H1 (cell line): ENCODE measurements at regions not wholly inside any gene's neighbourhood (a gene's known extent, or its start where the extent isn't known, plus 50 kb on each side); places are given as distances from the start of the nearest gene placed in this dataset.

Experiments
- CTCF ChIA-PET: fragments of 300-600 bp; sonication (Branson Sonifier 250); formaldehyde crosslinking; loops from one replicate; lab custom pipeline; 2021; ENCODE audit not compliant: partially characterized antibody; lab: Charles Lee
- POLR2A ChIA-PET: fragments of 300-600 bp; sonication (Branson Sonifier 250); formaldehyde crosslinking; loops from one replicate; lab custom pipeline; 2021; ENCODE audit warnings: inconsistent platforms; ENCODE audit not compliant: partially characterized antibody; lab: Charles Lee
- DNase-seq, 2 experiments: peaks; one replicate each; pipeline versions ENCODE4 v3.0.0 to v3.0.0-alpha.2; 2010 to 2022; ENCODE audit warnings: low spot score in 2 of 2, low read depth in 1 of 2, mixed read lengths in 1 of 2
- FAIRE-seq: peaks from 2 replicates; lab custom pipeline; 2011; peaks lifted over from hg19 to GRCh38; lab: Jason Lieb, UNC
- H2AFZ ChIP-seq: 2 replicates; pipeline ENCODE4 v1.8.1; 2012; ENCODE audit warnings: low read length, inconsistent platforms
- H2AK5ac ChIP-seq: 2 replicates; pipeline ENCODE4 v1.6.1; 2013; ENCODE audit warnings: low read depth, low read length
- H2BK120ac ChIP-seq: replicated peaks from 2 replicates; pipeline ENCODE3; 2013; ENCODE audit warnings: low read depth, low read length, inconsistent platforms
- H2BK12ac ChIP-seq: 2 replicates; pipeline ENCODE4 v1.6.1; 2013; ENCODE audit warnings: low read depth, low read length
- H2BK15ac ChIP-seq: 2 replicates; pipeline ENCODE4 v1.6.1; 2013; ENCODE audit warnings: low read length
- H2BK20ac ChIP-seq: 2 replicates; pipeline ENCODE4 v1.6.1; 2013; ENCODE audit warnings: low read length
- H2BK5ac ChIP-seq: 2 replicates; pipeline ENCODE4 v1.6.1; 2013; ENCODE audit warnings: low read depth, low read length
- H3K14ac ChIP-seq: 2 replicates; pipeline ENCODE4 v1.6.1; 2013; ENCODE audit warnings: inconsistent platforms; ENCODE audit not compliant: insufficient read length
- H3K18ac ChIP-seq: 2 replicates; pipeline ENCODE4 v1.6.1; 2013; ENCODE audit warnings: low read length; ENCODE audit errors: extremely low read depth
- H3K23ac ChIP-seq: 2 replicates; pipeline ENCODE4 v1.6.1; 2013; ENCODE audit warnings: inconsistent platforms; ENCODE audit not compliant: insufficient read length
- H3K23me2 ChIP-seq: 2 replicates; pipeline ENCODE4 v1.6.1; 2013; ENCODE audit warnings: low read depth, low read length
- H3K27ac ChIP-seq: 2 replicates; pipeline ENCODE4 v1.6.1; 2011; ENCODE audit warnings: low read depth, low read length, inconsistent platforms
- H3K27me3 ChIP-seq, 4 experiments: replicated peaks in 1 of 4; 1 replicate in 1 of 4; 2 replicates in 3 of 4; pipeline versions ENCODE4 v1.6.1 to v1.8.1; 2011 to 2013; ENCODE audit warnings: low read length in 3 of 4, mild to moderate bottlenecking in 3 of 4, inconsistent platforms in 2 of 4, mixed read lengths in 2 of 4, moderate library complexity in 1 of 4; ENCODE audit not compliant: control insufficient read depth in 3 of 4, insufficient read depth in 3 of 4; ENCODE audit errors: extremely low read depth in 1 of 4
- H3K36me3 ChIP-seq, 4 experiments: 2 replicates each; pipeline versions ENCODE4 v1.6.1 to v1.8.1; 2011 to 2013; ENCODE audit warnings: mild to moderate bottlenecking in 4 of 4, low read length in 3 of 4, moderate library complexity in 2 of 4, control low read depth in 1 of 4, inconsistent platforms in 1 of 4; ENCODE audit not compliant: insufficient read depth in 4 of 4, control insufficient read depth in 2 of 4
- H3K4ac ChIP-seq: replicated peaks from 2 replicates; pipeline ENCODE3; 2013; ENCODE audit warnings: low read length, low read depth, mixed read lengths, inconsistent platforms; ENCODE audit not compliant: insufficient read length
- H3K4me1 ChIP-seq, 4 experiments: replicated peaks in 1 of 4; 1 replicate in 1 of 4; 2 replicates in 3 of 4; pipeline versions ENCODE4 v1.6.1 to v1.8.1; 2011 to 2013; ENCODE audit warnings: low read length in 3 of 4, inconsistent platforms in 2 of 4, mixed read lengths in 1 of 4; ENCODE audit not compliant: insufficient read depth in 4 of 4, control insufficient read depth in 3 of 4
- H3K4me2 ChIP-seq, 2 experiments: 2 replicates each; pipeline versions ENCODE4 v1.6.1 to v1.8.1; 2011 to 2013; ENCODE audit warnings: low read depth in 2 of 2, low read length in 2 of 2, control low read depth in 1 of 2, inconsistent platforms in 1 of 2, mild to moderate bottlenecking in 1 of 2; ENCODE audit not compliant: insufficient read depth in 1 of 2
- H3K4me3 ChIP-seq, 4 experiments: fragments of 200-600, 300-600 bp in 1 of 4; sonication (generic), shearing (Covaris generic), sonication (Bioruptor Twin) in 1 of 4; 2 replicates each; pipeline versions ENCODE4 v1.5.1 to v1.8.1; 2011 to 2016; ENCODE audit warnings: low read length in 4 of 4, low read depth in 3 of 4, control low read depth in 2 of 4, inconsistent platforms in 2 of 4, mild to moderate bottlenecking in 2 of 4, mixed read lengths in 1 of 4, moderate library complexity in 1 of 4; ENCODE audit not compliant: insufficient read depth in 2 of 4; ENCODE audit errors: extremely low read depth in 1 of 4
- H3K56ac ChIP-seq: replicated peaks from 2 replicates; pipeline ENCODE3; 2013; ENCODE audit warnings: low read depth, mild to moderate bottlenecking, mixed read lengths, low read length, inconsistent platforms; ENCODE audit not compliant: insufficient read length
- H3K79me1 ChIP-seq: 2 replicates; pipeline ENCODE4 v1.6.1; 2013; ENCODE audit warnings: low read depth, low read length, control low read depth
- H3K79me2 ChIP-seq, 2 experiments: 2 replicates each; pipeline versions ENCODE4 v1.6.1 to v1.8.1; 2012 to 2013; ENCODE audit warnings: low read length in 2 of 2, mild to moderate bottlenecking in 2 of 2, inconsistent platforms in 1 of 2; ENCODE audit not compliant: insufficient read depth in 2 of 2, control insufficient read depth in 1 of 2
- H3K9ac ChIP-seq, 4 experiments: replicated peaks in 1 of 4; 1 replicate in 1 of 4; 2 replicates in 3 of 4; pipeline versions ENCODE4 v1.6.1 to v1.8.1; 2011 to 2013; ENCODE audit warnings: low read depth in 3 of 4, low read length in 3 of 4, control low read depth in 2 of 4, mild to moderate bottlenecking in 2 of 4, moderate library complexity in 2 of 4, inconsistent platforms in 1 of 4; ENCODE audit errors: extremely low read depth in 1 of 4
- H3K9me3 ChIP-seq, 2 experiments: 2 replicates each; pipeline versions ENCODE4 v1.6.1 to v1.8.1; 2012 to 2013; ENCODE audit warnings: mild to moderate bottlenecking in 2 of 2, moderate library complexity in 2 of 2, control low read depth in 1 of 2, inconsistent platforms in 1 of 2, low read depth in 1 of 2, low read length in 1 of 2, mixed read lengths in 1 of 2; ENCODE audit not compliant: insufficient read depth in 2 of 2
- H4K20me1 ChIP-seq, 2 experiments: replicated peaks in 1 of 2; 2 replicates each; pipeline versions ENCODE3 to v1.8.1; 2011 to 2013; ENCODE audit warnings: inconsistent platforms in 2 of 2, low read length in 2 of 2, mild to moderate bottlenecking in 1 of 2; ENCODE audit not compliant: insufficient read depth in 2 of 2, control insufficient read depth in 1 of 2
- H4K5ac ChIP-seq: 2 replicates; pipeline ENCODE4 v1.6.1; 2013; ENCODE audit warnings: low read length, low read depth, mixed read lengths, inconsistent platforms; ENCODE audit not compliant: insufficient read length
- H4K8ac ChIP-seq: 2 replicates; pipeline ENCODE4 v1.8.0; 2013; ENCODE audit warnings: mild to moderate bottlenecking, moderate library complexity, low read length, inconsistent platforms; ENCODE audit not compliant: insufficient read depth; ENCODE audit errors: extremely low read depth
- H4K91ac ChIP-seq: replicated peaks from 2 replicates; pipeline ENCODE3; 2013; ENCODE audit warnings: low read length, mixed read lengths, inconsistent platforms; ENCODE audit not compliant: insufficient read length
- BRCA1 ChIP-seq: IDR thresholded peaks from 2 replicates; pipeline ENCODE4 v1.6.1; 2012; ENCODE audit warnings: low read depth, low read length, improper control_type of control experiment
- FOSL1 ChIP-seq: IDR thresholded peaks from 2 replicates; pipeline ENCODE4 v1.6.1; 2011; ENCODE audit warnings: mild to moderate bottlenecking, low read depth, low read length, moderate library complexity; ENCODE audit not compliant: insufficient read depth
- HDAC2 ChIP-seq, 2 experiments: fragments of 300-600 bp in 1 of 2; sonication (generic) in 1 of 2; IDR thresholded peaks; 2 replicates each; pipeline ENCODE4 v1.6.1; 2011 to 2012; ENCODE audit warnings: low read depth in 2 of 2, low read length in 2 of 2, mild to moderate bottlenecking in 2 of 2, moderate library complexity in 2 of 2, borderline replicate concordance in 1 of 2, inconsistent platforms in 1 of 2
- HDAC6 ChIP-seq: IDR thresholded peaks from one replicate; pipeline ENCODE4 v1.7.1; 2012; ENCODE audit warnings: low read depth, mild to moderate bottlenecking, inconsistent platforms, low read length, moderate library complexity
- KDM4A ChIP-seq: IDR thresholded peaks from one replicate; pipeline ENCODE4 v1.7.1; 2012; ENCODE audit warnings: low read depth, mild to moderate bottlenecking, moderate library complexity, low read length, inconsistent platforms; ENCODE audit not compliant: severe bottlenecking
- RNF2 ChIP-seq: fragments of 200-900, 300-1000 bp; sonication (generic); IDR thresholded peaks from 2 replicates; pipeline ENCODE4 v1.7.1; 2016; ENCODE audit warnings: borderline replicate concordance, low read depth, mild to moderate bottlenecking, antibody characterized with exemption, low read length; ENCODE audit not compliant: poor library complexity, severe bottlenecking; ENCODE audit errors: missing control alignments
- WGBS, 2 experiments: shearing (Covaris generic) in 1 of 2; methylation state at CpG; one replicate each; pipeline versions ENCODE4 v1.1.6 to v1.1.7; 2013 to 2015; ENCODE audit warnings: low lambda C conversion rate in 2 of 2, mixed read lengths in 2 of 2, inconsistent platforms in 1 of 2, low coverage in 1 of 2, missing lambda C conversion rate in 1 of 2; ENCODE audit not compliant: insufficient replicate concordance in 2 of 2, insufficient coverage in 1 of 2, insufficient read length in 1 of 2; ENCODE audit errors: extremely low coverage in 1 of 2, missing lambda C conversion rate in 1 of 2; 5-methylcytosine and 5-hydroxymethylcytosine counted together

GRCh38 chr1:95171270-95172245, 54.4 kb downstream of the TLCD4 start:
- H2AK5ac ChIP-seq = no peak overlapping the region
- H3K23ac ChIP-seq = no peak overlapping the region
- WGBS, 2 experiments = 91% methylated on average over 7 of the region's 7 CpGs; no CpG with 5 or more reads in 1 of the 2 experiments
- no peak overlapping the region for H3K4me2 ChIP-seq
- ChIA-PET CTCF (no interaction called here), POLR2A (no interaction called here)
- no peak overlapping the region for H3K9ac ChIP-seq
- H3K27ac ChIP-seq = no peak overlapping the region
- no peaks in the 10 kb centered on the region for H3K9me3 ChIP-seq
- H3K4me3 ChIP-seq = no peak overlapping the region
- FAIRE-seq = no peak
- no peaks in the 10 kb centered on the region for H4K20me1 ChIP-seq
- H3K14ac ChIP-seq = no peak overlapping the region
- no peak for TF ChIP-seq KDM4A
- TF ChIP-seq HDAC2 (IDR thresholded peaks at IDR 0.05; ENCODE audit: borderline replicate concordance in 1 of 2, low read depth in 2 of 2, low read length in 2 of 2) = no peak
- TF ChIP-seq FOSL1 = no peak
- no peak for TF ChIP-seq RNF2
- no peak for TF ChIP-seq HDAC6
- TF ChIP-seq BRCA1 = no peak
- H2BK120ac ChIP-seq = no peak overlapping the region
- H3K23me2 ChIP-seq = no peaks in the 10 kb centered on the region
- H3K79me2 ChIP-seq = no peaks in the 10 kb centered on the region
- H2BK20ac ChIP-seq = no peak overlapping the region
- H3K79me1 ChIP-seq = no peaks in the 10 kb centered on the region
- no peaks in the 10 kb centered on the region; a peak in 1 of 8 replicates for H3K36me3 ChIP-seq
- H3K18ac ChIP-seq = no peak overlapping the region
- no peaks in the 10 kb centered on the region for H3K27me3 ChIP-seq
- no peak overlapping the region for H4K5ac ChIP-seq
- no peak overlapping the region for H4K8ac ChIP-seq
- no peak overlapping the region for H2BK12ac ChIP-seq
- no peak overlapping the region for H3K4ac ChIP-seq
- H4K91ac ChIP-seq = no peak overlapping the region
- no peaks in the 10 kb centered on the region for H3K4me1 ChIP-seq
- DNase-seq = no peak
- no peak overlapping the region for H2BK5ac ChIP-seq
- no peak overlapping the region for H2BK15ac ChIP-seq
- H2AFZ ChIP-seq = no peak overlapping the region
- H3K56ac ChIP-seq = no peak overlapping the region
